ENCODE measurements at regions not wholly inside any gene's neighbourhood (a gene's known extent, or its start where the extent isn't known, plus 50 kb on each side); places are given as distances from the start of the nearest gene placed in this dataset.

- Histone ChIP-seq H3K36me3 (ENCODE audit: low read length) (no peaks in the 10 kb centered on the region), H4K20me1 (ENCODE audit: low read depth, low read length) (no peaks in the 10 kb centered on the region), H3K27ac (ENCODE audit: low read depth, low read length) (no peak overlapping the region), H2AFZ (ENCODE audit: low read depth, low read length, severe bottlenecking) (no peak overlapping the region), H3K27me3 (ENCODE audit: low read length) (no peaks in the 10 kb centered on the region), H3K4me3 (ENCODE audit: insufficient read depth, low read length, poor library complexity, severe bottlenecking) (no peak overlapping the region), H3K79me2 (ENCODE audit: insufficient read depth, low read length) (no peaks in the 10 kb centered on the region), H3K9ac (ENCODE audit: low read length) (no peak overlapping the region), H3K9me2 (replicated peaks; ENCODE audit: insufficient read depth, low read length) (no peaks in the 10 kb centered on the region), H3K4me2 (ENCODE audit: low read depth, low read length, poor library complexity, severe bottlenecking) (no peak overlapping the region), H3F3A (ENCODE audit: insufficient read depth) (no peaks in the 10 kb centered on the region), H3K9me3 (ENCODE audit: insufficient read depth, low read length) (no peaks in the 10 kb centered on the region)
- no peak for TF ChIP-seq CTCF (IDR thresholded peaks at IDR 0.05; ENCODE audit: insufficient read depth, low read length, poor library complexity, severe bottlenecking)
- no peak for TF ChIP-seq EZH2phosphoT487 (conservative IDR thresholded peaks at IDR 0.05; ENCODE audit: low read length)
Measured at GRCh38 chr1:14253676-14254075, 344.8 kb upstream of the KAZN start.

GRCh38 chr1:14254251-14254650 lies 344.2 kb upstream of the KAZN start:
- H3K36me3 ChIP-seq (ENCODE audit: low read length), result no peaks in the 10 kb centered on the region
- no peaks in the 10 kb centered on the region for H3F3A ChIP-seq (ENCODE audit: insufficient read depth)
- no peak overlapping the region for H3K4me2 ChIP-seq (ENCODE audit: low read depth, low read length, poor library complexity, severe bottlenecking)
- no peaks in the 10 kb centered on the region for H3K9me3 ChIP-seq (ENCODE audit: insufficient read depth, low read length)
- no peak overlapping the region for H3K9ac ChIP-seq (ENCODE audit: low read length)
- no peak for TF ChIP-seq CTCF (IDR thresholded peaks at IDR 0.05; ENCODE audit: insufficient read depth, low read length, poor library complexity, severe bottlenecking)
- no peak for TF ChIP-seq EZH2phosphoT487 (conservative IDR thresholded peaks at IDR 0.05; ENCODE audit: low read length)
- no peaks in the 10 kb centered on the region for H3K27me3 ChIP-seq (ENCODE audit: low read length)
- no peak overlapping the region for H3K4me3 ChIP-seq (ENCODE audit: insufficient read depth, low read length, poor library complexity, severe bottlenecking)
- no peak overlapping the region for H2AFZ ChIP-seq (ENCODE audit: low read depth, low read length, severe bottlenecking)
- H3K9me2 ChIP-seq (replicated peaks; ENCODE audit: insufficient read depth, low read length), result no peaks in the 10 kb centered on the region
- no peak overlapping the region for H3K27ac ChIP-seq (ENCODE audit: low read depth, low read length)
- H4K20me1 ChIP-seq (ENCODE audit: low read depth, low read length), result no peaks in the 10 kb centered on the region
- no peaks in the 10 kb centered on the region for H3K79me2 ChIP-seq (ENCODE audit: insufficient read depth, low read length)

- no peak for TF ChIP-seq EZH2phosphoT487 (conservative IDR thresholded peaks at IDR 0.05; ENCODE audit: low read length)
- TF ChIP-seq CTCF (IDR thresholded peaks at IDR 0.05; ENCODE audit: insufficient read depth, low read length, poor library complexity, severe bottlenecking), result no peak
- Histone ChIP-seq H3K4me3 (ENCODE audit: insufficient read depth, low read length, poor library complexity, severe bottlenecking) (no peak overlapping the region), H3K27me3 (ENCODE audit: low read length) (no peaks in the 10 kb centered on the region), H3K9ac (ENCODE audit: low read length) (no peak overlapping the region), H3K4me2 (ENCODE audit: low read depth, low read length, poor library complexity, severe bottlenecking) (no peak overlapping the region), H3K79me2 (ENCODE audit: insufficient read depth, low read length) (no peaks in the 10 kb centered on the region), H4K20me1 (ENCODE audit: low read depth, low read length) (no peaks in the 10 kb centered on the region), H2AFZ (ENCODE audit: low read depth, low read length, severe bottlenecking) (no peak overlapping the region), H3K36me3 (ENCODE audit: low read length) (no peaks in the 10 kb centered on the region), H3F3A (ENCODE audit: insufficient read depth) (no peaks in the 10 kb centered on the region), H3K9me3 (ENCODE audit: insufficient read depth, low read length) (no peaks in the 10 kb centered on the region), H3K9me2 (replicated peaks; ENCODE audit: insufficient read depth, low read length) (no peaks in the 10 kb centered on the region), H3K27ac (ENCODE audit: low read depth, low read length) (no peak overlapping the region)
Measured at GRCh38 chr1:14255233-14255632, 343.3 kb upstream of the KAZN start.

GRCh38 chr1:14255711-14256110 lies 342.8 kb upstream of the KAZN start:
- Histone ChIP-seq H3K9ac (ENCODE audit: low read length) (no peak overlapping the region), H3K4me3 (ENCODE audit: insufficient read depth, low read length, poor library complexity, severe bottlenecking) (no peak overlapping the region)
- TF ChIP-seq CTCF (IDR thresholded peaks at IDR 0.05; ENCODE audit: insufficient read depth, low read length, poor library complexity, severe bottlenecking), result no peak
- no peak for TF ChIP-seq EZH2phosphoT487 (conservative IDR thresholded peaks at IDR 0.05; ENCODE audit: low read length)

More at GRCh38 chr1:14255711-14256110, 342.8 kb upstream of the KAZN start:
- Histone ChIP-seq H3K79me2 (ENCODE audit: insufficient read depth, low read length) (no peaks in the 10 kb centered on the region), H4K20me1 (ENCODE audit: low read depth, low read length) (no peaks in the 10 kb centered on the region), H2AFZ (ENCODE audit: low read depth, low read length, severe bottlenecking) (no peak overlapping the region), H3K27me3 (ENCODE audit: low read length) (no peaks in the 10 kb centered on the region), H3K9me2 (replicated peaks; ENCODE audit: insufficient read depth, low read length) (no peaks in the 10 kb centered on the region), H3K9me3 (ENCODE audit: insufficient read depth, low read length) (no peaks in the 10 kb centered on the region), H3K27ac (ENCODE audit: low read depth, low read length) (no peak overlapping the region), H3K4me2 (ENCODE audit: low read depth, low read length, poor library complexity, severe bottlenecking) (no peak overlapping the region), H3K36me3 (ENCODE audit: low read length) (no peaks in the 10 kb centered on the region), H3F3A (ENCODE audit: insufficient read depth) (no peaks in the 10 kb centered on the region)

All from SU-DHL-6 (cell line).